GM18507 (cell line): ENCODE measurements at regions not wholly inside any gene's neighbourhood (a gene's known extent, or its start where the extent isn't known, plus 50 kb on each side); places are given as distances from the start of the nearest gene placed in this dataset.
"Not testable (repeated sequence)": the region's sequence is repeated elsewhere in the genome, so short reads cannot be mapped to it uniquely, and the experiment has no call there.

ENCODE experiments used
- DNase-seq: peaks from one replicate; pipeline ENCODE4 v3.0.0; 2011; ENCODE audit warnings: low read depth; ENCODE audit not compliant: insufficient read length; ENCODE audit errors: extremely low spot score
- FAIRE-seq: peaks from 2 replicates; lab custom pipeline; 2011; peaks lifted over from hg19 to GRCh38; lab: Jason Lieb, UNC

DNA sequence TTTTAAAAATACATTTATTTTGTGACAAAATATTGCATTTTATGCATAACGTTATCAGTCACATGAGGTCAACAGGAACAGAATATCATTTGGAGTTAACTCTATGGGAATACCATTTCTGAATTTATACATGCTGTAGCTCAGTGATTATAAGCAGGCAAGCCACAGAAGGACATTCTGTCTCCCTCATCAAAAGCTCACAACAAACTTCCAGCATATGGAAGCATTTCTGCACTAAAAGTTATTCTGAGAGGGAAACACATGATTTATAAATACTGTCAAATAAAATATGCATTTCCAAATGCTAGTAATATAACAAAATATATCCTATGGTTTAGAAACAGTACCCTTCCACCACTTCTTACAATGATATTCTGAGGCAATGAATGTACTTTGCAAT lies 854.1 kb upstream of the B3GALT2 start:
- DNase-seq (no peak), FAIRE-seq (no peak)

DNA sequence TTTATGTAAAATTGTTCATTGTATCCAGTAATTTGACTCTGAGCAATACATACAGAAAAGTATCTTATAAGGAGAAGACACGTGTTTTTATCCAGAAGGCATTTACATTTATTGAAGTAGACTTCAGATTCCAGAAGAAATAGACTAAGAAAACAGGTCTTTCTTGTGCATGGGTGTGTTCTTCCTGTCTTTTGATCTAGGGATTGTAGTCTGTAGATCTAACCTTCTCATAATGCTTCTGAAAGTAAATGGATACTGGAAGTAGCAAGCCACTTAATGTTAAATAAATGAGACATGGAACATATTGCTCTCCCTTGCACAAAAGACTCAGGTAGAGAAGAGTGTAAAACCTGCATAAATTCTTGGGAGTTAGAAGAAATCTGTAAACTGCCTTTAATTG lies 853.2 kb upstream of the B3GALT2 start:
- FAIRE-seq = no peak
- DNase-seq = no peak

DNA sequence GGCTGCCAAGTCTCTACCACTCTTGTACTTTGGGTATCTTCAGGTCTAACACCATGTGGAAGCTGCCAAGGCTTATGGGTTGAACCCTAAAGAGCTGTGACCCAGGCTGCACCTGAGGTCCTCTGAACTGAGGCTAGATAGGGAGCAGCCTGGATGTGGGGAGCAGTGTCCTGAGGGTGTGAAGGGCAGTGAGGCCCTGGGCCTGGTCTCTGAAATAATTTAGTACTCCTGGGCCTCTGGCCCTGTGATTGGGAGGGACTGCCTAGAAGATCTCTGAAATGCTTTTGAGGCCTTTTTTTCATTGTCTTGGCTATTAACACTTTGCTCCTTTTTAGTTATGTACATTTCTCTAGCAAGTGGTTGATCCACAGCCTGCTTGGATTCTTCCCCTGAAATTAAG lies 847.2 kb upstream of the B3GALT2 start:
- FAIRE-seq (no peak), DNase-seq (no peak)

DNA sequence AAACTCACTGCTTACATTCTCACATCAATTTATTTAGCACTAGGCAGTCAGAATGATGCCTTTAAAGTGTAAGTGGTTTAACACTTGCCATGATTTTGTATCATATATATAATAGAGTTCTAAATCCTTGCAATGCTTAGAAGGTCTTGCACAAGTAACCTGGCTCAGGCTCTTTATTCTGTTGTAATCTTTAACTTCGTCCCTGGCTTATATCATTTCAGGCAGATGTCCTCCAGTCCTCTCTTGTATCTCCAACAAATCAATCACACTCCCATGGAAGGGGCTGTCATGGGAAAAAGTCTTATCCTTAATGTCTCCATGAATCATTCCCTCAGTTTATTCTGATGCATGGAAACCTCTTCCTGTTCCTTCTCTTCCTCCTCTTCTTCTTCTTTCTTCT lies 841.6 kb upstream of the B3GALT2 start:
- no peak for FAIRE-seq
- DNase-seq = no peak

DNA sequence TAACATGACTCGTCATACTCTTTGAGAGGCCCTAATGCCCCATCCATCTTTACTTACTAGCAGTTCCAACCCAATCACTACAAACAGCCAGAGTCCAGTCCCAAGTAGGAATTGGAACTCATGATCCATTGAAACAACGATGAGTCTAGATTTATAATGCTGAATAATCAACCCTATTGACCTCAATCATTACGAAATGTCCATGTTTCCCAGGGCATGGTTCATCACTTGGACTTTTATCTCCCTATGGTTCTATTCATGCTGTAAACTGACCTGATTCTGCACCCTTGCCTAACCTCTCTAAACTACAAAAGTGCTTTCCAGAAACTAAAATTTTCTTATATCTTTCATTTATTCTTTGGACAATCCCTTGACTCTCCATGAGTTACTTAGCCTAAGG lies 840.0 kb upstream of the B3GALT2 start:
- no peak for FAIRE-seq
- DNase-seq = no peak

DNA sequence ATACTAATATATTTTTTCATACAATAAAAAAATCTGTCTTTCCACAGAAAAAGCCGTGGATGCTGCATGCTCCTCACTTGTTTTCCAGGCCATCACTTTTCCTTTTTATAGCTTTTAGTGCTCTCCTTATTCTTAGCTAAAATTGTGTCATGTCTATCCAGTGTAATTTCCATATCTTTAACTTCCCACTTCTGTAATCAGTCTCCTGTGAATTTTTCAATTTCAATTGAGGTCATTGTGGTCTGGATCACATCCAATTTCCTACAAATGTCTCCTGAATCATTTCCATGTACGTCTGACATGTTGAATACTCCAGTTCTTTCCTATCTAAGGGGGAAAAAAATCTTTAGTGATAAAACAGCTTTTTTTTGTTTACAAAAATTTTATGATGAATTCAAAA lies 838.2 kb upstream of the B3GALT2 start:
- FAIRE-seq = no peak
- no peak for DNase-seq

DNA sequence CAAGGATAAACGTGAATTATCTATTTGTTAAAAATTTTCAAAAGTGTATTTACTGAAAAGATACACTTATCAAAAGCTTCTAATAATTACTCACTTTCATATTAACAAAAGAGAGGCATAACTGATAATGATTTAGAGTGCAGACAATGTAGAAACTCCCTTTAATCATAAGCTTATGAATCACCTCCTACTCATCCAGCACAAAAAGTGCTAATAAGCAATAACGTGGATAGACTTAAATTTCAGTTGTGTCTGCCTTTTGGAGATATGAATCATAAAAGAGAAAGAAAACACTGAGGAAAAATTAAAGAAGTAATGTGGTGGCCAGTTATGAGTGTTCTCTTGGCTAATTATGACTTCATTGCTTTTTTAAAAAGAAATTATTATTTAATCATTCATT lies 827.6 kb upstream of the B3GALT2 start:
- no peak for DNase-seq
- FAIRE-seq = no peak

DNA sequence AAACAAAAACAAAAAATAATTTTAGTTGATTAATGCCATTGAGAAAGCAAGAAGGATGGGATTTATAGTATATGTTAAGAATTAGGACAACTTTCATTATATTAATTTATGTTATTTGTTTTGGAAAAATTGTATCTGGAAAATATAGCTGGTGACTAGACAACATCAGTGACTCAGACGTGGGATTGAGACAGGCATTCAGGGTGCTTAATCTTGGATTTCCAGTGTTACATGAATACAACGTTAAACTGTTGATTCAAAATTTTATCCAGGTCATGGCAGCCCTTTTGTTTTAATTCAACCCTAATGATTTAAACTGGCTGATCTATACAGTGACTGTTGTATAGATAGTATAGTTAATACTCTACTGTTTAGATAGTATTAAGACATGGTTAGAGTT lies 827.1 kb upstream of the B3GALT2 start:
- no peak for FAIRE-seq
- no peak for DNase-seq

DNA sequence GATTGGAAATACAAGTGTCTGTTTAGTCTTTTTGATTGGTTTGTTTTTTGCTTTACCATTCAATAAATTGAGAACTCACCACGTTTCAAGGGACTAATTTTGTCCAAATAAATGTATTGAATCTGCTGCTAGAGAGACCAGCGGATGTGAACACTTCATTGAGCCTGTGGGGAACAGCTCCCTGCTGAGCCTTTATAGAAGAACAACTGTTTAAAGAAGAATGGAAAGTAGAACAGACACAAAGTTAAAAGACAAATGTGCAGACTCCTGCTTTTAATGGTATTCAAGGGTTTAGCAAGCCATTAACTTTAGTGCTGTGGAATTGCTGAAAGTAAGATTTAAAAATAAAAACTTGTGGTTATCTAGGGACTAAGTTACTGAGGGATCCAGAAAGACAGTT lies 817.7 kb upstream of the B3GALT2 start:
- DNase-seq = no peak

DNA sequence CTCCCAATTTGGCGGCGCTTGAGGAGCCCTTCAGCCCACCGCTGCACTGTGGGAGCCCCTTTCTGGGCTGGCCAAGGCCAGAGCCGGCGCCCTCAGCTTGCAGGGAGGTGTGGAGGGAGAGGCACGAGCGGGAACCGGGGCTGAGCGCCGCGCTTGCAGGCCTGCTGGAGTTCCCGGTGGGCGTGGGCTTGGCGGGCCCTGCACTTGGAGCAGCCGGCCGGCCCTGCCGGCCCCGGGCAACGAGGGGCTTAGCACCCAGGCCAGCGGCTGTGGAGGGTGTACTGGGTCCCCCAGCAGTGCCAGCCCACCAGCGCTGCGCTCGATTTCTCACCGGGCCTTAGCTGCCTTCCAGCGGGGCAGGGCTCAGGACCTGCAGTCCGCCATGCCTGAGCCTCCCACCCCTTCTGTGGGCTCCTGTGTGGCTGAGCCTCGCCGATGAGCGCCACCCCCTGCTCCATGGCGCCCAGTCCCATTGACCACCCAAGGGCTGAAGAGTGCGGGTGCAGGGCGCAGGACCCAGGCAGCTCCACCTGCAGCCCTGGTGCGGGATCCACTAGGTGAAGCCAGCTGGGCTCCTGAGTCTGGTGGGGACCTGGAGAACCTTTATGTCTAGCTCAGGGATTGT lies 815.4 kb upstream of the B3GALT2 start:
- FAIRE-seq, DNase-seq: not testable (repeated sequence)

More for the DNA sequence above, 817.7 kb upstream of the B3GALT2 start:
- FAIRE-seq = no peak

DNA sequence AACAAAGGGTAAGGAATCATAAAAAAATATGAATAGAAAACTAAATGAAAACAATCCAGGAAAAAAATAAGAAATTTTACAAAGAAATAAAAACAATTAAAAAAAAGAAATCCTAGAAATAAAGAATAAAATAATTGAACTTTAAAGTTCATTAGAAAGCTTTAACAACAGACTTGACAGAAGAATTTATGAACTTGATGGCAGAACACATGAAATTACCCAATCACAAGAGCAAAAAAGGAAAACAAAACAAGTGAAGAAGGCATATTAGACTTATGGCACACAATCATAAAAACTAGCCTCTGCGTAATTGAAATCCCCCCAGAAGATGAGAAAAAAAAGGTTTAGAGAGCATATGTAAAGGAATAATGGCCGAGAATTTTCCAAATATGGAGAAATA lies 802.5 kb upstream of the B3GALT2 start:
- no peak for FAIRE-seq
- no peak for DNase-seq

DNA sequence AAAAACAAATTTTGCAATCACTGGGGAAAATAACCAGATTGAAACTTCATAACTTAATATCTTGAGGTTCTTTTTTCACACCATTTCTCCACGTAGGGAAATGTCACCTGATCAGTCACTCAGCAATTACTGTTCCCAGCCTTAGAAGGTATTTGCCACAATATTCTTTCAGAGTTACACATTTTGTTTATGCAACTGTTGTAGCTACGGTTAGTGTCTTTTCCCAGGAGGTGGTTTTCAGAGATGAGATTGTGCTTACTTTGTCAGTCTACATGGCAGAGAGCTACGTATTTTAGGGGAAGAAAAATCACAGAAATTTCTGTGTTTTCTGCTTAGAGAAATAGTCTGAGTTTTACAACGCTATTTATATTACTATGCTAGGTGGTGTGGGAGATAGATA lies 792.8 kb upstream of the B3GALT2 start:
- no peak for FAIRE-seq
- no peak for DNase-seq

DNA sequence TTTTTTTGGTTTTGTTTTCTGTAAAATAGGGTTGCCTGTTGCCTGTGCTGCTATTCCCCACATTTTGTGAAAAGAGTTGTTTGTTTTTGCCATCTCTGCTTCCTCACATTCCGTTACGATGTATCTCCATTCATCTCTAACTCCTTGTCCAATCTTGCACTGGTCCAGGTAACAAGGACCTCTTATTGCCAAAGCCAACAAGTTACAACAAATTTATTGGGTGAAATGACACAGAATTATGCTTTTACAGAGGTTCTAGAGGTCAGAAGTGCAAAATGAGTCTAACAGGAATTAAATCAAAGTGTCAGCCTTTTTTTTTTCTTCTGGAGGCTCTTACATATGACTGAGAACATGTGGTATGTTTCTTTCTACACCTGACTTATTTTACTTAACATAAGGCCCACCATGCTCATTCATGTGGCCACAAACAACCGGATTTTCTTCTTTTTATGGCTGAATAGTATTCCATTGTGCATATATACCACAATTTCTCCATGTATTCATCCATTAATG lies 787.9 kb upstream of the B3GALT2 start:
- DNase-seq (no peak), FAIRE-seq (no peak)

DNA sequence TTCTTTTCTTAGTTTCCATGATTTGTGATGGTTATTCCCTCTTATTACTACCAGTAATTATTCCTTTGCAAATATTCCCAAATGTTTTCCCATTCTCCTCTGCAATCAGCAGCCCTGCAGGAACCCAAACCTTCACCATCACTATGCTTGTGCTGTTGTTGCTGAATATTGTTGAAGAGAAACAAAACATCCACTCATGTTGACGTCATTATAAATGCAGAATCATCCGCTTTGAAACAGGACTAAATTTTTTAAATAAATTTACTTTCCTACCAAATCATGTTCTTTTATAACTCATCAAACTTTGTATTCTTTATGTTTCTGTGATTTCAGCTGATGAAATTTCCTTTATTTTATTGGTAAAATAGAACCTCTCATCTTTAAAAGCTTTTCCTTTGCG lies 787.0 kb upstream of the B3GALT2 start:
- DNase-seq (no peak), FAIRE-seq (no peak)

DNA sequence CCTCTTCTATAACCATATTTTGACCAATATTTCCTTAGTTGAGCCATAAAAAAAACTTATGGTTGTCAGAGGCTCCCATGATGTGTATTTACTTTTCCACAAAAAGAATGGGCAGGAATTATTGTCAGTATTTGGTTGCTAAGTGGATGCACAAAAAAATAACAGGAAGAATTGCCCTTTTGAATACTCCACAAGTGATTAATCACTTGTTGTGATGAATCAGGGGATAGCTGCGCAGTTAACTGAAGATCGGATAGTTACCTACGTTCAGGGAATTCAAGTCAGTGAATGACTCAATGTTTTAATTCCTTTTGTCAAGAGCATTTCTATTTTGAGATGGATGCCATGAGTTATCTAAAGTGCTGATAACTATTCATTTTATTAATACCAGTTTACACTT lies 785.2 kb upstream of the B3GALT2 start:
- DNase-seq = no peak

DNA sequence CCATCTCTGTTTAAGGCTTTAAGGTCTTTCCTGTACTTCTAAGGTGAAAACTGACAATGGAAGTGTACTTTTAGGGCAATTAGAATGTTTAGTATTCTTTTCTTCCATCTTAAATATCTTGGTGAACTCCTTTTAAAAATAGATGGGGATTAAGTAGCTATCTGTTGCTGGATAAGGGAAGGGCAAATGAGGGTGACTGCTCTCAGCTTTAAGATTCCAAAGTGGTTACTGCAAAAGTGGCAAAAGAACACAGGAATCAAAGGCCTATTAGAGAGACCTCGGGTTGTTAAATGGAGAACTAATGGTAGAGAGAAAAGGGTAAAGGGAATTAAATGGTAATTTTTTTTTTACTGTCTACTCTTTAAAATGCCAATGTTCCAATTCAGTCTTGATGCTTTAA lies 774.1 kb upstream of the B3GALT2 start:
- FAIRE-seq (no peak), DNase-seq (no peak)

More for the DNA sequence above, 785.2 kb upstream of the B3GALT2 start:
- no peak for FAIRE-seq

DNA sequence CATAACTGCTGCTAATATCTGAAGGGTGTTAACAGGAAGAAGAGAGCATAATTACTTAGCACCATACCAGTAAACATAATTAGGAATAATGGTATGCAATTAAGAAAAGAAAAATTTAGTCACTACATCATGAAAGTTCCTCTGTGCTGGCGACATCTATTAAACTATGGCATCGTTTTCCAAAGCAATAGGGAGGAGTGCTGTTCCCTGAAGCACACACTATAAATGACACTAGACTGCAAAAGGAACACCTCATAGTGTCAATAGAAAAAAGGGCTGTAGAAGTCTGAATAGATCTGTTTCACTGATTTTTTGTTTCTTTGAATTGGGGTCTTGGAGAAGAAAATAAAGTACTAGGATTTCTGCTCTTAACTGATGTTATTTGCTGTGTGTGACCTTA lies 773.6 kb upstream of the B3GALT2 start:
- FAIRE-seq (no peak), DNase-seq (no peak)

DNA sequence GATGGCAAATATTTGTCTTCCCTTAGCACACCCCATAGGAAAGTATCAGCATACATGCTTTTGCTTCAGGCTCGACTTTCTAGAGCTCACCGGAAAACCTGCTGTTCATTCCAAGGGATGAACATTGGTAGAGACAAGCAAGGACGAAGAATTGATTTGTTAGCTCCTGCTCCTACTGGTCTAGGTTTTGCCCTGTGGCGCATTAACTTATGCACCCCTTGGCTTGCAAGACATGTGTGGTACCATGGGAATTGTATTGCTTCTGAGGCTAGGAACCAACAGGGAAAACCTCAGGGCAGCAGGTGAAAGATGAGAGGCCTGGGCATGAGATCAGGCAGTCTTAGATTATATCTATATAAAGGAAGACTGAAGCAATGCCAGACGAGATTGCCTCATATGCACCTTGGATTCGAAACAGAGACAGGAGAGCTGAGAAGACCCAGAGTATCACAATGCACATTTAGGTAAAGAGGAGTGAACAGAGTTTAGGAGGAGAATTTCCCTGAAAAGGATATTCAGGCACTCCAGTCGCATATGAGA lies 771.2 kb upstream of the B3GALT2 start:
- DNase-seq (no peak), FAIRE-seq (no peak)

DNA sequence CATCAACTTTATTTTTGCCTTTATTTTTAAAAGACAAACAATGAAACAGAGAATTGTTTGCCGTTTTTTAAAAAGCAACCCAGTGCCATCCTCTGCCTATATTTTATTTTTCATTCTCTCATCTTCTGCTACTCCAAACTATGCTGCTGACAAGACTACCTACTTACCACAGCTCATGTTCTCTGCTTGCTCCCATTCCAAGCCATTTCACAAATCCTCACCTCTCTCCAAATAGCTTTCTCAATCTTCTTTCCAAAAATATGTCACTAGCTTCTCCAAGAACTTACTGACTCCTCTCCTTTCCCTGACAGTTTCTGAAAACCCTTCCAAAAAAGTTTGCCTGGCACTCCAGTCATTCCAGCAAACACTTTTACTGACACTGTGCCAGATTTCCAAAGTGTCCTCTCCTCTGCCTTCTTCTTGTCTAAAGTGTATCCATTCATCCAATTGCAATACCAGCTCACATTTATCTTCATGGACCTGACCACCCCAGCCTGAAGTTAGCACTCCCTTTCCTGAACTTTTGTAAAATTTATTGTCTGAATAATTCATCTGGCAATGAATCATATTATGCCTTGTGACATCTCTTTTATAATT lies 766.5 kb upstream of the B3GALT2 start:
- FAIRE-seq = no peak
- no peak for DNase-seq

DNA sequence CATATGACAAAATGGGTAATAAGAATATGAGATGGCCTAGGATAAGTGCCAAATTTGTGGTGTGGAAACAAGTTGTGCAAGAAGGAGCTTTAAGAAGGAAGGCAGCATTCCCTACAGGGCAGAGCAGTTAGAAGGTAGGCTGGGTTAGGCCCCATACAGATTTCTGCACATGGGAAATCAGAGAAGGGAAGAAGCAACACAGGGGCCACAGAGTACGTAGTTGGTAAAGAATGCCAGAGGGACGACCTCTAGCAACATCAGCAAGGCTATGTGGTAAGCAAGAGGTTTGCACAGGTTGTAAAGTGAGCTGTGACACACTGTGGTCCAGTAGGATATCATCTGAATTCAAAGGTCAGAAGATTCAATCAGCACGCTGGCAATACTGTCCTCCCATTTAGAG lies 765.6 kb upstream of the B3GALT2 start:
- DNase-seq (no peak), FAIRE-seq (no peak)

DNA sequence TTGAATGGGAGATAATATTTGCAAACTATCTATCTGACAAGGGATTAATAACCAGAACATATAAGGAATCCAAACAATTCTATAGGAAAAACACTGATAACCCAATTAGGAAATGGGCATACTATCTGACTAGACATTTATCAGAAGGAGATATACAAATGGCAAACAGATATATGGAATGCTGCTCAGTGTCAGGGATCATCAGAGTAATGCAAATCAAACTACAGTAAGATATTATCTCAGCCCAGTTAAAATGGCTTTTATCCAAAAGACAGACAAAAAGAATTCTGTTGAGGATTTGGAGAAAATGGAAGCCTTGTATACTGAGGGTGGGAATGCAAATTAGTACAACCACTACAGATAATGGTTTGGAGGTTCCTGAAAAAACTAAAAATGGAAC lies 758.0 kb upstream of the B3GALT2 start:
- DNase-seq = no peak

More for the DNA sequence above, 758.0 kb upstream of the B3GALT2 start:
- no peak for FAIRE-seq
